HepG2 (cell line): ENCODE measurements at regions not wholly inside any gene's neighbourhood (a gene's known extent, or its start where the extent isn't known, plus 50 kb on each side); places are given as distances from the start of the nearest gene placed in this dataset.

Experiments used
- ATAC-seq: fragments of 200-7000 bp; cut with Tn5 transposase; 3 replicates; pipeline ENCODE4 v1.9.1; 2020; ENCODE audit warnings: mild to moderate bottlenecking, moderate library complexity
- BruUV-seq: library from RNA; stranded (reverse); fragments of 400-500 nt; replicated peaks from 2 replicates; lab custom pipeline; 2021; lab: Mats Ljungman, UMichigan
- CTCF ChIA-PET: fragments of 300-600 bp; formaldehyde crosslinking; extraction: SDS; loops from one replicate; lab custom pipeline; 2021; ENCODE audit warnings: low total read pairs, inconsistent platforms, low intra/inter-chr PET ratio; lab: Yijun Ruan, JAX
- POLR2A ChIA-PET: fragments of 350-600 bp; sonication (Branson Sonifier 250); formaldehyde crosslinking; loops from one replicate; lab custom pipeline; 2020; ENCODE audit warnings: antibody characterized with exemption, inconsistent platforms; lab: Yijun Ruan, JAX
- DNase-seq: peaks from one replicate; pipeline ENCODE4 v3.0.0-alpha.2; 2015; ENCODE audit warnings: low spot score
- FAIRE-seq: peaks from 3 replicates; lab custom pipeline; 2011; peaks lifted over from hg19 to GRCh38; lab: Jason Lieb, UNC
- H2AFZ ChIP-seq: one replicate; pipeline ENCODE4 v1.6.1; 2011; ENCODE audit warnings: low read length, inconsistent platforms
- H3K27ac ChIP-seq: fragments of 300-600 bp; 3 replicates; pipeline ENCODE4 v1.8.0; 2011; ENCODE audit warnings: mixed run types, mild to moderate bottlenecking, mixed read lengths, low read length, inconsistent platforms; ENCODE audit not compliant: insufficient read depth; ENCODE audit errors: extremely low read length
- H3K27me3 ChIP-seq, 2 experiments: fragments of 200-600 bp in 1 of 2; 2 replicates in 1 of 2; 3 replicates in 1 of 2; pipeline versions ENCODE4 v1.6.0 to v1.8.0; 2011; ENCODE audit warnings: low read length in 2 of 2, mild to moderate bottlenecking in 2 of 2, moderate library complexity in 2 of 2, inconsistent platforms in 1 of 2; ENCODE audit not compliant: insufficient read depth in 2 of 2, control insufficient read depth in 1 of 2
- H3K36me3 ChIP-seq, 2 experiments: fragments of 200-600 bp in 1 of 2; replicated peaks in 1 of 2; 2 replicates in 1 of 2; 3 replicates in 1 of 2; pipeline versions ENCODE4 v1.5.1 to v1.8.0; 2011; ENCODE audit warnings: low read length in 2 of 2, inconsistent platforms in 1 of 2; ENCODE audit not compliant: insufficient read depth in 2 of 2, control insufficient read depth in 1 of 2
- H3K4me1 ChIP-seq: 2 replicates; pipeline ENCODE4 v1.5.1; 2012; ENCODE audit warnings: low read length, inconsistent platforms; ENCODE audit not compliant: insufficient read depth
- H3K4me2 ChIP-seq: 2 replicates; pipeline ENCODE4 v1.6.0; 2011; ENCODE audit warnings: low read depth, low read length, inconsistent platforms
- H3K4me3 ChIP-seq, 3 experiments: fragments of 200-600 bp in 1 of 3; sonication (generic), shearing (Covaris generic) in 1 of 3; replicated peaks in 1 of 3; 2 replicates each; pipeline ENCODE4 v1.5.1; 2011 to 2016; ENCODE audit warnings: low read length in 3 of 3, inconsistent platforms in 2 of 3, low read depth in 2 of 3, mild to moderate bottlenecking in 2 of 3, control low read depth in 1 of 3, mixed read lengths in 1 of 3; ENCODE audit not compliant: insufficient read depth in 1 of 3
- H3K79me2 ChIP-seq: one replicate; pipeline ENCODE4 v1.6.1; 2011; ENCODE audit warnings: low read length, inconsistent platforms; ENCODE audit not compliant: insufficient read depth
- H3K9ac ChIP-seq: 2 replicates; pipeline ENCODE4 v1.6.0; 2011; ENCODE audit warnings: mild to moderate bottlenecking, low read depth, low read length, inconsistent platforms; ENCODE audit not compliant: insufficient read depth
- H3K9me3 ChIP-seq: 2 replicates; pipeline ENCODE4 v1.5.1; 2012; ENCODE audit warnings: mild to moderate bottlenecking, low read length
- H4K20me1 ChIP-seq: 2 replicates; pipeline ENCODE4 v1.6.0; 2011; ENCODE audit warnings: inconsistent platforms, mild to moderate bottlenecking, low read length, moderate library complexity; ENCODE audit not compliant: insufficient read depth
- HMG20A ChIP-seq: IDR thresholded peaks from 2 replicates; pipeline ENCODE4 v1.6.1; 2016; ENCODE audit warnings: borderline replicate concordance
- HNF4G ChIP-seq, 2 experiments: sonication (generic) in 1 of 2; formaldehyde crosslinking in 1 of 2; IDR thresholded peaks; 2 replicates each; pipeline versions ENCODE4 v1.4.0 to v1.6.1; 2011 to 2020; ENCODE audit warnings: borderline replicate concordance in 2 of 2, low read depth in 2 of 2, mild to moderate bottlenecking in 2 of 2, low read length in 1 of 2, missing genetic modification reagents in 1 of 2, moderate library complexity in 1 of 2
- HNRNPL ChIP-seq: fragments of 200-400 bp; formaldehyde crosslinking; IDR thresholded peaks from 2 replicates; pipeline ENCODE4 v1.6.1; 2017; ENCODE audit warnings: mild to moderate bottlenecking, low read depth, low read length
- MEIS1 ChIP-seq: sonication (generic); formaldehyde crosslinking; IDR thresholded peaks from 2 replicates; pipeline ENCODE4 v1.9.0; 2021; ENCODE audit warnings: mild to moderate bottlenecking, missing genetic modification reagents, moderate library complexity, borderline replicate concordance
- RBM39 ChIP-seq: fragments of 200-400 bp; formaldehyde crosslinking; IDR thresholded peaks from one replicate; pipeline ENCODE4 v1.6.1; 2018; ENCODE audit warnings: antibody characterized with exemption, mild to moderate bottlenecking, low read depth, low read length; ENCODE audit not compliant: poor library complexity, severe bottlenecking
- SP1 ChIP-seq, 2 experiments: fragments of 450-650 bp in 1 of 2; sonication (generic) in 1 of 2; formaldehyde crosslinking in 1 of 2; IDR thresholded peaks; 2 replicates each; pipeline versions ENCODE4 v1.4.0 to v1.6.1; 2016 to 2020; ENCODE audit warnings: missing genetic modification reagents in 1 of 2
- SP4 ChIP-seq: sonication (generic); formaldehyde crosslinking; IDR thresholded peaks from 2 replicates; pipeline ENCODE4 v1.8.1; 2023; ENCODE audit warnings: mild to moderate bottlenecking, missing genetic modification reagents
- TFAP4 ChIP-seq: sonication (generic); IDR thresholded peaks from 2 replicates; pipeline ENCODE4 v1.6.1; 2016; ENCODE audit warnings: low read depth, borderline replicate concordance
- ZIK1 ChIP-seq: sonication (generic); formaldehyde crosslinking; IDR thresholded peaks from 2 replicates; pipeline ENCODE4 v1.5.0; 2020; ENCODE audit warnings: mild to moderate bottlenecking, low read depth, missing genetic modification reagents, borderline replicate concordance
- ZKSCAN1 ChIP-seq: fragments of 150-350 bp; IDR thresholded peaks from 2 replicates; pipeline ENCODE4 v1.6.1; 2014; ENCODE audit warnings: low read length
- ZNF180 ChIP-seq: sonication (generic); formaldehyde crosslinking; IDR thresholded peaks from 2 replicates; pipeline ENCODE4 v1.4.0; 2020; ENCODE audit warnings: low read depth, missing genetic modification reagents, borderline replicate concordance
- ZNF383 ChIP-seq: sonication (generic); formaldehyde crosslinking; IDR thresholded peaks from 2 replicates; pipeline ENCODE4 v1.4.0; 2020; ENCODE audit warnings: missing genetic modification reagents, mild to moderate bottlenecking, borderline replicate concordance
- ZNF510 ChIP-seq: sonication (generic); formaldehyde crosslinking; IDR thresholded peaks from 2 replicates; pipeline ENCODE4 v1.4.0; 2020; ENCODE audit warnings: low read depth, mild to moderate bottlenecking, missing genetic modification reagents
- ZNF841 ChIP-seq: sonication (generic); formaldehyde crosslinking; IDR thresholded peaks from 2 replicates; pipeline ENCODE4 v1.8.1; 2023; ENCODE audit warnings: missing genetic modification reagents, borderline replicate concordance
- WGBS: methylation state at CpG from one replicate; pipeline ENCODE4 v1.1.6; 2017; ENCODE audit warnings: low lambda C conversion rate; 5-methylcytosine and 5-hydroxymethylcytosine counted together
- in situ Hi-C: cut with HindIII; loops from 2 replicates; pipeline ENCODE4 v1.10.0; 2017; ENCODE audit warnings: low pct_unique_long_range_greater_than_20kb; ENCODE audit not compliant: extremely low pct_ligation_motif_present
- intact Hi-C: fragments of 100-400 bp; cut with micrococcal nuclease; formaldehyde crosslinking; loops from one replicate; pipeline ENCODE4 v1.10.0; 2022; ENCODE audit not compliant: unreplicated experiment
- TF ChIP-seq, protein P1 (sequence below): sonication (generic); formaldehyde crosslinking; IDR thresholded peaks from 2 replicates; pipeline ENCODE4 v1.4.0; 2020; ENCODE audit warnings: missing genetic modification reagents, mild to moderate bottlenecking, borderline replicate concordance

DNA sequence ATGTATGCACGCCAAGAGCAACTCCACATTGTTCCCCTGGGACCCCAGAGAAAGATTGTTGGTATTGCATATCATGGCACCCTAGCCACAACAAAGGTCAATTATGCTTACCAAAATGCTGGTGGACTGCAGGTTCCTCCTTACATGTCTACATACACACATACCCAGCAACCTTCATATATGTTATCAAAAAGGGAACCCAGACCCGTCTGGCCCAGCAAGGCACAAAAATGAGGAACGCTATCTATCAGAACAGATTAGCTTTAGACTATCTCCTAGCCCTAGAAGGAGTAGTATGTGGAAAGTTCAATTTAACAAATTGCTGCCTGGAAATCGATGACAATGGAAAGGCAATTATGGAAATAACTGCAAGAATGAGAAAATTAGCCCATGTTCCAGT, 61.5 kb downstream of the DHRS2 start:
- no peaks in the 10 kb centered on the region for H3K36me3 ChIP-seq
- WGBS, result 70% methylated on average over 4 of the region's 4 CpGs
- TF ChIP-seq SP4 (CRISPR knock-in tag), result no peak
- TF ChIP-seq TFAP4, result no peak
- TF ChIP-seq HMG20A (CRISPR knock-in tag), result no peak
- TF ChIP-seq HNF4G (IDR thresholded peaks at IDR 0.05; ENCODE audit: borderline replicate concordance, low read depth, low read length), result no peak
- no peak for TF ChIP-seq HNF4G (CRISPR knock-in tag; IDR thresholded peaks at IDR 0.05; ENCODE audit: borderline replicate concordance, low read depth)
- TF ChIP-seq ZNF841 (CRISPR knock-in tag), result no peak
- TF ChIP-seq ZNF510 (CRISPR knock-in tag), result no peak
- TF ChIP-seq ZIK1, result no peak
- TF ChIP-seq RBM39, result no peak
- no peak for TF ChIP-seq ZKSCAN1
- TF ChIP-seq HNRNPL, result no peak
- no peak for TF ChIP-seq ZNF180 (CRISPR knock-in tag)
- TF ChIP-seq, protein P1, sequence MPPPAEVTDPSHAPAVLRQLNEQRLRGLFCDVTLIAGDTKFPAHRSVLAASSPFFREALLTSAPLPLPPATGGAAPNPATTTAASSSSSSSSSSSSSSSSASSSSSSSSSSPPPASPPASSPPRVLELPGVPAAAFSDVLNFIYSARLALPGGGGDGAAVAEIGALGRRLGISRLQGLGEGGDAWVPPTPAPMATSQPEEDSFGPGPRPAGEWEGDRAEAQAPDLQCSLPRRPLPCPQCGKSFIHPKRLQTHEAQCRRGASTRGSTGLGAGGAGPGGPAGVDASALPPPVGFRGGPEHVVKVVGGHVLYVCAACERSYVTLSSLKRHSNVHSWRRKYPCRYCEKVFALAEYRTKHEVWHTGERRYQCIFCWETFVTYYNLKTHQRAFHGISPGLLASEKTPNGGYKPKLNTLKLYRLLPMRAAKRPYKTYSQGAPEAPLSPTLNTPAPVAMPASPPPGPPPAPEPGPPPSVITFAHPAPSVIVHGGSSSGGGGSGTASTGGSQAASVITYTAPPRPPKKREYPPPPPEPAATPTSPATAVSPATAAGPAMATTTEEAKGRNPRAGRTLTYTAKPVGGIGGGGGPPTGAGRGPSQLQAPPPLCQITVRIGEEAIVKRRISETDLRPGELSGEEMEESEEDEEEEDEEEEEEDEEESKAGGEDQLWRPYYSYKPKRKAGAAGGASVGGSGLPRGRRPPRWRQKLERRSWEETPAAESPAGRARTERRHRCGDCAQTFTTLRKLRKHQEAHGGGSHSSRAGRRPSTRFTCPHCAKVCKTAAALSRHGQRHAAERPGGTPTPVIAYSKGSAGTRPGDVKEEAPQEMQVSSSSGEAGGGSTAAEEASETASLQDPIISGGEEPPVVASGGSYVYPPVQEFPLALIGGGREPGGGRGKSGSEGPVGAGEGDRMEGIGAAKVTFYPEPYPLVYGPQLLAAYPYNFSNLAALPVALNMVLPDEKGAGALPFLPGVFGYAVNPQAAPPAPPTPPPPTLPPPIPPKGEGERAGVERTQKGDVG (CRISPR knock-in tag), result no peak
- no peak for TF ChIP-seq SP1 (IDR thresholded peaks at IDR 0.05)
- no peak for TF ChIP-seq SP1 (CRISPR knock-in tag; IDR thresholded peaks at IDR 0.05)
- no peak for TF ChIP-seq ZNF383
- no peak for TF ChIP-seq MEIS1 (CRISPR knock-in tag)
- TF ChIP-seq, all 625 proteins: peak for 0
- no TSS peak for BruUV-seq
- FAIRE-seq (no peak), DNase-seq (no peak), ATAC-seq (no peak)
- intact Hi-C loops, result loop anchor here (10.0 kb wide), 1 partner anchor 1797 kb away; no protein-coding TSS in a partner anchor
- H3K4me2 ChIP-seq, result no peak overlapping the region
- H3K27me3 ChIP-seq, result no peaks in the 10 kb centered on the region
- H2AFZ ChIP-seq, result no peak overlapping the region
- H3K79me2 ChIP-seq, result no peaks in the 10 kb centered on the region
- ChIA-PET CTCF (no interaction called here), POLR2A (interaction anchor here (2.3 kb wide), 1 partner anchor 8 kb away, joined by 8 read pairs; no protein-coding TSS in a partner anchor)
- no peak overlapping the region for H3K9ac ChIP-seq
- H3K4me1 ChIP-seq, result peaks cover 35% of the 10 kb centered on the region
- in situ Hi-C loops, result no loop called here
- no peak overlapping the region for H3K27ac ChIP-seq
- H3K9me3 ChIP-seq, result peaks cover 10% of the 10 kb centered on the region
- H3K4me3 ChIP-seq, result no peak overlapping the region
- H4K20me1 ChIP-seq, result no peaks in the 10 kb centered on the region
